HUDEP-2 (cell line): ENCODE measurements at regions not wholly inside any gene's neighbourhood (a gene's known extent, or its start where the extent isn't known, plus 50 kb on each side); places are given as distances from the start of the nearest gene placed in this dataset.

Experiments used
- DNase-seq, 76 experiments: peaks; one replicate each; lab custom pipeline; 2025; ENCODE audit not compliant: unreplicated experiment in 76 of 76; lab: John Stamatoyannopoulos, UW

GRCh38 chr9:28866951-28867350 is 1293.7 kb upstream of the C9orf72 start:
- no peak for DNase-seq

- no peak for DNase-seq
These were observed 1295.1 kb upstream of the C9orf72 start for GRCh38 chr9:28868228-28868990.

- no peak for DNase-seq
These were observed 1309.2 kb upstream of the C9orf72 start for GRCh38 chr9:28882529-28882928.

DNA sequence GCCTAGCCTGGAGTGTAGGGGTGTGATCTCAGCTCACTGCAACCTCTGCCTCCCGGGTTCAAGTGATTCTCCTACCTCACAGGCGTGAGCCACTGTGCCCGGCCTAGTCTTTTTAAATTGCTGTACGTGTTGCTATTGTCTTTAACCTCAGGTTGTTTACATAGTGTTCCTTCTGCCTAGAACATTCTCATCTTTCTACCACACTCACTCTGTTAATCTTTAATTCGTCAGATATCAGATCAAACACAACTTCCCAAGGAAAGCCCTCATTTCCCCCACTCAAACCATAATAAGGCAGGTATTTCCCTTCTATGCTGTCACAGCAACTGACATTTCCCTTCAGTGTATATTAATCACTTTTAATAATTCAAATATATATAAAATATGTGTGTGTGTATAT is 1310.0 kb upstream of the C9orf72 start:
- DNase-seq: no peak

DNA sequence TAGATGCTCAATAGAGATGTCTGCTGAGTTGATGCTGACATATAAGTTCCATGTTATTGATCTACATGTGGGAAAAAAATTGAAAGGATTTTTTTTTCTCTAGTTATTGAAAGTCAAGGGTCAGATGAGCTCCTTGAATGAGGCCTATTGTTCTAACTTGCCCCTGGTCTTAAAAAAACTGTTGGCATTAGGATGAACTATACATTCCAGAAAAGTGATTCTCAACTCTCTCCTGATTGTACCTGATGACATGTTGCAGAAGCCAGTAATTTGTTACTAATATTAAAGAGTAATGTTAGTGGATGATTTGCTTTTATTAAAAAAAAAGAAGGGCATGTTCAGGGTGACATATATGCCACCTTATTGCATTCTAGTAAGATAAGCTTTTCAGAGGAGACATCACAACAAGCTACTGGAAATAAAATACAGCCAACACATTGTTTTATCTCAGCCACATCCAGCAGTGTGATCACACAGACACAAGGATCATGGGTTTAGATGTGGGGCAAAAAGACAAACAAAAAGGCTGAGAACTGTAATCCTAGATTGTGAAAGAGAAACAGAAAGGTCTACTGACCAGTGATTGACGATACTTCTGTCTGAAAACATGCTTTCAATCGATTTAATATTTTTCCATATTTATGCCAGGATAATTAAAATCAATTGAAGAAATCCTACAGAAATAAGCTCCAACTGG is 1314.1 kb upstream of the C9orf72 start:
- no peak for DNase-seq

- DNase-seq: peak in 3 of 76 experiments; percentile 1 to 35 (median 5)
These were observed 1315.5 kb upstream of the C9orf72 start for GRCh38 chr9:28888806-28889205.

DNA sequence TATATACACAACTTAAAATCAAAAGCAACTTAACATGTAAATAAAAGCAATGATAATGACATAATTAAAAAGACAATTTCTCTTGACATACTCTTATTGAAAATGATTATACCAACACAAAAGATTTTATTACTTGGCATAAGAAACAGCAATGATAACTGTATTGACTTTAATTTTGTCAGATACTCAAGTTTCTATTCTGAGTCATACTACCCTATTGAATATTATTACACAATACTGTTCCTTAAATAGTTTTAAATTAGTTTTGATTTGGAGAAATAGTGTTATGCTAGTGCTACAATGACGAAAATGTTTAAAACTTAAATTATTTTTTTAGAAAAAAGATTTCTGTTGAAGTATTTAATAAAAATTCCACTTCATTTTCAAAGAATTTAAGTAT is 1319.3 kb upstream of the C9orf72 start:
- no peak for DNase-seq

GRCh38 chr9:28899267-28899666 is 1326.0 kb upstream of the C9orf72 start:
- DNase-seq: no peak

- no peak for DNase-seq
These were observed 1326.6 kb upstream of the C9orf72 start for GRCh38 chr9:28899926-28900325.

- no peak for DNase-seq
These were observed 1327.1 kb upstream of the C9orf72 start for GRCh38 chr9:28900406-28900805.

GRCh38 chr9:28909526-28909925 is 1336.2 kb upstream of the C9orf72 start:
- DNase-seq: no peak

DNA sequence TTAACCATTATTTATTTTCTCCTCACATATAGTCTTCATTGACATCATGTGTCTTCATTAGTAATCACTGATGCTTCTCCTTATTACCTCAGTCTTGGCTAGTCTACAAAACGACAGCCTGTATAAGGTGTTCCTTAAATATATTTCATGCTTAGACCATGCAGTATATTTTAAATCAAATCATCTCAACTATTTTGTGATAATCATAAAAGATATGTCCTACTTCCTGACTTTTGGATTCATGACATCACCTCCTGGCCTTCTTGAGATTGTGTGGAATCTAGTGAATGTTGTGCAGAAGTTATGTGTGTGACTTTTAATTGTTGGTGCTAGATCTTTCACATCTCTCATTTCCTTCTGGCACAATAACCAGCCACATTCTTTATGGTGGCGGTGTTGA is 1339.3 kb upstream of the C9orf72 start:
- no peak for DNase-seq

GRCh38 chr9:28915202-28915930 is 1342.1 kb upstream of the C9orf72 start:
- peak in 1 of 76 experiments; percentile 3 for DNase-seq

GRCh38 chr9:28916348-28916747 is 1343.1 kb upstream of the C9orf72 start:
- DNase-seq: no peak

DNA sequence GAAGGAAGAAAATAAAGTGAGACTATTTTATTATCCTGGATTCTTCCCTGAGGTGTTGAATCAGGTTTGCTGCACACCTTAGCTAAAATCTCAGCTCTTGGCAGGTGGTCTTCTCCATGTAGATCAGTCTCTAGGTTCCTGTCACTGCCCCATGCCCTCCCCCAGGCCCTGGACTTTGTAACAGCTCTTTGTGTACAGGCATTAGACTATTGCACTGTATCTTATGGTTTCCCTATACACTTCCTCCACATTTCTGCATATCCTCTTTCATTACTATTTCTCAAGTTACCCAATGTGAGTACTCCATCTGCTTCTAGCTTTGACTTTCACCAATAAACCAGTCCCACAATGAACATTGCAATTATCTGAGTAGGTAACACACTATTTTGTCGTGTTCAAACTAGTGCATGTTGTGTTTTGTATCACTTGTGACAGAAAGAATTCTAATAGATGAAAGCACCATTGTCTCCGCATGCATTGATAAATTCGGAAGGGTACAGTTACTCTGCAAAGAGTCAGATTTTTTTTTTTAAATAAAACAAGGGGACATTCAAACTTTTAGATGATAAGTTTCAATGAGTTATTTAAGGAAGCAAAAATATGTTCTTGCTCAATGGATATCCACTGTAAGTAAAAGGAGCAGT is 1348.7 kb upstream of the C9orf72 start:
- DNase-seq: no peak

DNA sequence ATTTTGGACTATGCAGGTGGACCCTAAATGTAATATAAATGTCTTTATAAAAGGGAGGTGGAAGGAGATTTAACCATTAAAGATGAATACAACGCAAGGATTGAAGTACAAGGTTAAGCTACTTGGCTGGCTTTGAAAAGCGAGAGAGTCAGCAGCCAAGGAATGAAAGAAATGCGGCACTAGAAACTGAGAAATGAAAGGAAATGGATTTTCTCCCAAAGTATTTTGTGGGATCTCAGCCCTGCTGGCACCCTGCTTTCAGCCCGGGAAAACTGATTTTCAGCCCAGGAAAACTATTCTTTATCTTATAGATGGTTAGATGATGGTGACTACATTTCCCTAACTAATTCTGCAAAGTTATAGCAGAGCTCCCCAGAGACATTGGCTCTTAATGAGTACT is 1349.6 kb upstream of the C9orf72 start:
- DNase-seq: no peak

- no peak for DNase-seq
These were observed 1350.1 kb upstream of the C9orf72 start for GRCh38 chr9:28923351-28923750.

GRCh38 chr9:28925157-28925556 is 1351.9 kb upstream of the C9orf72 start:
- no peak for DNase-seq

DNA sequence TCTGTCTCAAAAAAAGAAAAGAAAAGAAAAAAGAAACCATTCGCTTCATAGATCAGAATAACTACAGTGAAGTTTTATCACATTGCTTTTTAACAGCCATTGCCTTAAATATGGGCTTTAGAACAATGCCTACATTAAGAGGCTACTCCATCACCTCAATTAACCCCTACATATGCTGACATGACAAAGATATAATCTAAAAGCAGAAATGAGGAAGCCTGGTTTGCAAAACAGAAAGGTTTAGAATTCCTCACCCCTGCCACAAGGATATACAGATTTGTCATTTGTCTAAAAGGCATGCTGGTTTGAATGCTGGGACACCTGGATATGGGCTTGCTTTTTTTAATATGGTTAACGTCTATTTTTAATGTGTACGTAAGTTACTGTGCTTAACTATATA is 1353.0 kb upstream of the C9orf72 start:
- DNase-seq: no peak

DNA sequence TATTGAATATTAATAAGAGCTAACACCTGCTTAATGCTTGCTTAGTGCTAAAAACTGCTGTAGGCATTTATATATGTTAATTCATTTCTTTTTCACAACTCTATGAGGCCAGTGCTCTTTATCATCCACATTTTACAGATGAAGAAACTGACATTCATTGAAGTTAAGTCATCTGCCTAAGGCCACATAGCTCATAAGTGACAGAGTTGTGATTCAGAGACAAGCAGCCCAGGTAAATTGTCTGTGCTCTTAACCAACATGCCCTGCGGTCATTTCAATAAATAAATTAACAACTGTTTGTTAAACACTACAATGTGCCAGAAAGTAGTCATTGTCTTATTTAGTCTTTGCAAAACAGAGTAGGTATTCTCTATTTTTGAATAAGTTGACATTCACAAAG is 1354.4 kb upstream of the C9orf72 start:
- DNase-seq: no peak

- no peak for DNase-seq
These were observed 1356.2 kb upstream of the C9orf72 start for GRCh38 chr9:28929433-28929832.
